GM20000 (cell line): ENCODE measurements at regions not wholly inside any gene's neighbourhood (a gene's known extent, or its start where the extent isn't known, plus 50 kb on each side); places are given as distances from the start of the nearest gene placed in this dataset.

Source experiments
- DNase-seq: peaks from one replicate; pipeline ENCODE4 v3.0.0; 2012; ENCODE audit warnings: low spot score
- TF ChIP-seq, protein P1 (sequence below): IDR thresholded peaks from 2 replicates; pipeline ENCODE4 v1.5.1; 2012; ENCODE audit warnings: mild to moderate bottlenecking, control low read depth; ENCODE audit errors: extremely low read depth, missing control alignments

DNA sequence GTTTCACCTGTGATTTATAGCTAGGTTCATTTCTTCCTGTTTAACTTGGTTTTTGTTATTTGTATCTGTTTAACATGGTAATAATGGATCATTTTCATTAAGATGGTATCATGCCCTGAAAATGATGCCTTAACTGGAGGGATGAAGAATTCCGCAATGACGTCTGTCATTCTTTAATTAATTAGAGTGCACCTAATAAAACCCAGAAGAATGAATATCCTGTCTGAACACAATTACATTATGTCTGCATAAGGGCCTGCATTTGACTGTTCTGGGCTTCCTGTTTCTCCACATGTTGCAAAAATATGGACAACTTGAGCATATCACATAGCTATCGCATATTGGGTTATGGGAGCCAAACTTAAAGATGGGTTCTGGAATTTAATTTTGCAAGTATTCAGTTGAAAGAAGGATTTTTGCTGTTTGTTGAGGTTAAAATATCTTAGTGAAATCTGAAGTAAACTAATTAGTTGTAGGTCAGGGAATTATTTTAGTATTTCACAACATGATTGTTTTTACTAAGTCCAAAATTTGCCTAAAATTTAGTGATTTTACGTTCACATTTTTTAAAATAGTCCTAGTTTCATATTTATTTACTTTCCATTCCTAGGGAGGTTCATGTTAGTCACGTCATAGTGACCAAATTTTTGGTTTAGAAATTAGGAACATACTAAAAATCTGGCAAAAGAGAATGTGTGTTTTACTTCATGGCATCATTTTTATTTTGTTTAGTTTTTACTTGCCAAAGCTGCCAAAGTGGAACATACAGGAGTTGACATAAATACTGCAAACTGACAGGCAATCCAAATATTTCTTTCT is 321.0 kb upstream of the TGFBR2 start:
- no peak for DNase-seq
- TF ChIP-seq, protein P1, sequence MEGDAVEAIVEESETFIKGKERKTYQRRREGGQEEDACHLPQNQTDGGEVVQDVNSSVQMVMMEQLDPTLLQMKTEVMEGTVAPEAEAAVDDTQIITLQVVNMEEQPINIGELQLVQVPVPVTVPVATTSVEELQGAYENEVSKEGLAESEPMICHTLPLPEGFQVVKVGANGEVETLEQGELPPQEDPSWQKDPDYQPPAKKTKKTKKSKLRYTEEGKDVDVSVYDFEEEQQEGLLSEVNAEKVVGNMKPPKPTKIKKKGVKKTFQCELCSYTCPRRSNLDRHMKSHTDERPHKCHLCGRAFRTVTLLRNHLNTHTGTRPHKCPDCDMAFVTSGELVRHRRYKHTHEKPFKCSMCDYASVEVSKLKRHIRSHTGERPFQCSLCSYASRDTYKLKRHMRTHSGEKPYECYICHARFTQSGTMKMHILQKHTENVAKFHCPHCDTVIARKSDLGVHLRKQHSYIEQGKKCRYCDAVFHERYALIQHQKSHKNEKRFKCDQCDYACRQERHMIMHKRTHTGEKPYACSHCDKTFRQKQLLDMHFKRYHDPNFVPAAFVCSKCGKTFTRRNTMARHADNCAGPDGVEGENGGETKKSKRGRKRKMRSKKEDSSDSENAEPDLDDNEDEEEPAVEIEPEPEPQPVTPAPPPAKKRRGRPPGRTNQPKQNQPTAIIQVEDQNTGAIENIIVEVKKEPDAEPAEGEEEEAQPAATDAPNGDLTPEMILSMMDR = no peak

DNA sequence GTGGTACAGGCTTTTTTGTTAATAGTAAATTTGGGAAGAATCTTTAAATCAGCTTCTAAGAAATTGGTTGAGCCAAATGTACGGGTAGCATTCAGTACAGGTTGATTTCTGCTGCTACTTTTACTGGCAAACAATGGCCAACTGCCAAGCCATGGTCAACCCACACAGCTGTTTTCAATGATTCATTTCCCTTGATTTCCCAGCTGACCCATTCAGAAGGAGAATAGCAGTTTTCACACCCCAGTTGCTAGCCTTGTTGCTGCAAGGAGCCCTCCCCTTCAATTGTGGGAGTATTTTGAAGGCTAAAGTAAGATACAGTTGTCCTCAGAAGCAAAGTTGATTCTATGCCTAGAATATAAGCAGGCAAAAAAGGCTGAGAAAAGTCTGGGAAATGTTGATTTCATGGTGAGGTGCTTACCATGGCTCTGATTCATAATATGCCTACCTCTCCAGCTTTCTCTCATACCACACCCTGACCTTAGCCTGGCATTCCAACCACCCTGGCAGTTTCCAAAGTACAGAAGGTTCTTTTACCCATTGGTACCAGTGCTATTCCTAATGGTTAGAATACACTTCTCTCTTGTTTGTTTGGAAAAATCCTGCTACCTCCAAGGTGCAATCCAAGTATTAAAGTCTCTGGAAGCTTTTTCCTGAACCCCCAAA is 320.3 kb upstream of the TGFBR2 start:
- TF ChIP-seq, protein P1 = no peak
- DNase-seq = no peak

DNA sequence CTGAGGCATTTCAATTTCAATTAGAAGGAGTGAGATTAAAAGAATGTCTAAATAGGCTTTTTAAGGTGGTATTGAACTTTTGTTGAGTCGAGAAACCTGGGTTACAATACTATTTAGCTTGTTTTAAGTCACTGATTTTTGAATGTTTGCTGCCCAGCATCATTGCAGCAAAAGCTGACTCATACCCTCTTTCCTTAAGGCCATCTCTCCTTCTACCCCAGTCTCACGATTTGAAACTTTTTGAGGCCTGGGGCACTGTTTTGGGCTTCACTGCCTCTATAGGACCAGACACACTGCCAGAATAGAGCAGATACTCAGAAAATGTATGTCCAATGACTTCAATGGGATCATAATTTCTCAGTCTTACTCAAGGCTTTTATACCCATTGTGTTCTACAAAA is 319.6 kb upstream of the TGFBR2 start:
- TF ChIP-seq, protein P1 = no peak
- no peak for DNase-seq

DNA sequence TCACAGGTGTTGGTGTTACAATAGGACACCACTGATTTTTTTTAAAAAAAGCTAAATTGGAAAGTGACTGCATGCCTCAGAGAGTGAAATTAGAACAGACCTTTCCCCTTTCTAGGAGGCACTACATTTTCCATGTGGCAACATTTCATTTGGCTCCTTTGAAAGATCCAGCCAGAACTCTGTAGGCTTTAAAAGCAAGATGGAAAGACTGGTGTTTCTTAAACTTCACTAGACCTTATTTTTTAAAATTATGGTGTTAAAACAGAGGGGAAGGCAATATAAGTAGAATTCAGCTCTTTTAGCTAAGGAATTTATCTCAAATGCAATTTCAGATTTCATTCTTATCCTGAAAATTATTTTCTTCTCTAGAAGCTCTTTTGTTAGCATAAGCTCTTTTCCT is 317.6 kb upstream of the TGFBR2 start:
- TF ChIP-seq, protein P1 = no peak
- DNase-seq = no peak

DNA sequence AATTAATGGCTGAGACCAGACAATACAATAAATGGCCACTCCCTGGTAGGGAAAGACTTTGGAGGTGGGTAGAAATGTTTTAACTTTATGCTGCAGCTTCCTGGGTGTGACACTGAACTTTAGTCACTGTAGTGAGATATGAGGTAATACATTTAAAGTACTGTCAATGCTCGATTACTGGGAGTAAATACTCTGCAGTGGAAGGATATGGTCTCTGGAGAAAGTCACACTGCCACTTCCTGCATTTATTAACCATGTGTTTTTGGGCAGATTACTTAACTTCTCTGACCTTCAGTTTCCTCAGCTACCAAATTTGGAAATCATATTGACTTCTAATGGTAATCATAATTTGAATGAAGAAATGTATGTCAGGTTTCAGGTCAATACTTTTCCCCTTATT is 317.1 kb upstream of the TGFBR2 start:
- no peak for DNase-seq
- TF ChIP-seq, protein P1 = no peak

DNA sequence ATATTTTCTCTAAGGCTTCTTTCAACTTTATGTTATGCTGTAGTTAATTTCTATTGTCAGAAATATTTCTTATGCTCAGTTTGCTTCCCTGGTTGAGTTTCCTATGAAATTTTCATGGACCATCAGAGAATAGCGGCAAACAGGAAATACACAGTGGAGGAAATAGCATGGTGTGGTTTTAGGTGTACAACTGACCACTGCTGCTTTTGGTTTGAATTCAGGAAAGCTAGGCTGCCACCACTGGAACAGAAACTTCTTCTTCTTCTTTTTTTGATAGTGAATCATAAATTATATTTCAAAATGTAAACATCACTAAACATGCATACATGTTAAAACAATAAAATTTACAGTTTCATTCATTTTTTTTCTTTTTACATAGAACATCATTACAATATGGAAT is 316.6 kb upstream of the TGFBR2 start:
- TF ChIP-seq, protein P1 = no peak
- no peak for DNase-seq

DNA sequence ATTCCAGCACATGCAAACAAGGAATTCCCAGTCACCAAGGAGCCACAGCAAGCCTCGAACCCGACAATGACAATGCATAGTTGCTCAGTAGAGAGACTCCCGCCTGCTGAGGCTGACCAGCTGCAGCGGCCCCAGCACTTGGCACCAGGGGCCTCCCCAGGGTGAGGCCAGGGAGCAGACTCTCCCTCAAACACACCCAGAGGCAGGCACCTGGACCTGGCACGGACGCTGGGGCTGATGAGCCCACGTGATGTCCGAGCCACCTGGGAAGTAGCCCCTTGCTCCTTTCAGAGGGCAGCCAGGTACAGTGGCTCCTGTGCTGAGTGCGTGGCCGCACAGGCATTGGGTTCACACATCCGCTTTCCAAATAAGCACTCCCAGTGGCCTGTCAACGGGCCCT is 315.9 kb upstream of the TGFBR2 start:
- TF ChIP-seq, protein P1 = no peak
- no peak for DNase-seq
